DMS 273 (cell line): ENCODE measurements at regions not wholly inside any gene's neighbourhood (a gene's known extent, or its start where the extent isn't known, plus 50 kb on each side); places are given as distances from the start of the nearest gene placed in this dataset.
A peak's percentile ranks its signal among the peaks of the same experiment; 100 is the strongest.
"Not testable (repeated sequence)": the region's sequence is repeated elsewhere in the genome, so short reads cannot be mapped to it uniquely, and the experiment has no call there.

ENCODE experiments used
- DNase-seq: peaks from one replicate; lab custom pipeline; 2025; ENCODE audit not compliant: unreplicated experiment; lab: John Stamatoyannopoulos, UW

DNA sequence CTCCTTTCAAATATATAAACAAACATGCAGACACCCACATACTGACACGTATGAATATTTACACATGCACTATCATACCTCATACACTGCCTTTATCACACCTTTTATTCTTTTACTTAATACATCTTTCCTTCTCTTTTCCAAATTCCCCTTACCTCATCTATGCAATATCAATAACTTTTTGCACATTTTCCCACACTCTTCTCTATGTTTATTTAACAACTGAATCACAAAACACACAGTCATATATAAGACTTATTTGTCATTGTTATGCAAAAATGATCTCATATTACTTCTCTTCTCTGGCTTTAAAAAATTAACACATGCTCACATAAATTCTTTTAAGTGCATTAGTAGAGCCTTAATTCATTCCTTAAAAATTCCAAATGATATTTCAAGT, 461.4 kb downstream of the DIPK2A start:
- no peak for DNase-seq

GRCh38 chr3:144437989-144438388, 466.4 kb downstream of the DIPK2A start:
- no peak for DNase-seq

GRCh38 chr3:144444061-144444460, 472.4 kb downstream of the DIPK2A start:
- no peak for DNase-seq

- no peak for DNase-seq
Measured at GRCh38 chr3:144444546-144444945, 472.9 kb downstream of the DIPK2A start.

DNA sequence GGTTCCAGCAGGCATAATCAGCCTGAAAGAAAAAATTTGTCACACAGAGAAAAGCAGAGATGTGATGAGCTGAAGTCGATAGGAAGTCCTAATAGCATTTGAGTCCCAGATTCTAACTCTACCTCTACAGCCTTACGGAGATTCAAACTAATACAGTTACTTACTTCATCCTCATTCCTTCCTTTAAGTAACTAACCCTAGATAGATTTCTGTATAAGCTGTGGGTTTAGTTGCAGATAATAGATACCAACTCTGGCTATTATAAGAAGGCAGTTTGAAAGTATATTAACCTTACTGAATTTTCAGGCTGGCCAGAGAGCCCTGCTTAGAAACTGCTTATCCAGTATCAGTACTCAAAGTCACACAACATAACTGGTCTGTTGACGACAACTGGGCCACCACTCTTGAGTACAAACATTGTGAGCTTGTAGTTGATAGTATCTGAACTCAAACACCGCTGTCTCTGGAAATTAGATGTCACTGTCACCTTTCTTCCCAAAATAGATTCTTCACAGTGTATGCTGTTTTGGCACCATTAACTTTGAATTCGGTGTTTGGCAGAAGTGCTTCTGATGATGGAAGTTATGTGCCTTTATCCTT, 484.3 kb downstream of the DIPK2A start:
- no peak for DNase-seq

GRCh38 chr3:144457758-144458157, 486.1 kb downstream of the DIPK2A start:
- no peak for DNase-seq

DNA sequence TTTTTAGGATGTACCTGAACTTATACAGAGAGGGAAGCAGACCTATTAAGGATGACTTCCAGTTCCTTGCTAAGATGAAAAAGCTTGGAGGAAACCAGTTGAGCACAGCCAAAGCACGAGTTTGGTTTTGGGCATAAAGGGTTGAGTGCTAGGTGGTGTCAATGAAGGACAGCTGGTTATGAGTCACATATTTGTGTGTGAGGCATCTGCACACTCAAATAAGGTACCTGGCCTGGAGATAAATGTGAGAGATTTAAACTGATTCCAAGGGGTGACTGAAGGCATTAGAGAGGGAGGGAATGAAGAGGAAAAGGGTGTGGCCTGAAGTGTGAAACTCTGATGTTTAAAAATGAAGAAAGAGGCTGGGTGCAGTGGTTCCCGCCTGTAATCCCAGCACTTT, 486.7 kb downstream of the DIPK2A start:
- DNase-seq: no peak

GRCh38 chr3:144462337-144462736, 490.7 kb downstream of the DIPK2A start:
- peak; percentile 38 for DNase-seq

- DNase-seq: peak; percentile 91
Measured at GRCh38 chr3:144463911-144464310, 492.3 kb downstream of the DIPK2A start.

- DNase-seq: no peak
Measured at GRCh38 chr3:144466114-144466513, 494.5 kb downstream of the DIPK2A start.

DNA sequence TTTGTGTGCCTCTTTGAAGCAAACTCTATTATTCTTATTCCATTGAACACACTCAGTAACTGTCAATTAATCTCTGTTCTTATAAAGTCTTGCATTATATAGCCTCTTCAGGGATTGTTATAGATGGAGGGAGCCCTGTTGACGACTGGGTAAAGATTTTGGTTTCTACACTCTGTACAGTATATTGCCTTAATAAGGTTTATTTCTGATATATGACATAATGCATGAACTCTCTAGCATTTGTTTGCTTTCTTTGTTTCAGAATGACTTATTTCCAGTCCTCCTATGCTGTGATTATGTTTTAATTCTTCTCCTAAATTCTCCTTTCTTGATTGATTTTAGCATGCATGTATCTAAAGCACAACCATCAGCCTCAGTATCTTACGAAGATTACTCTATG, 494.9 kb downstream of the DIPK2A start:
- DNase-seq: no peak

DNA sequence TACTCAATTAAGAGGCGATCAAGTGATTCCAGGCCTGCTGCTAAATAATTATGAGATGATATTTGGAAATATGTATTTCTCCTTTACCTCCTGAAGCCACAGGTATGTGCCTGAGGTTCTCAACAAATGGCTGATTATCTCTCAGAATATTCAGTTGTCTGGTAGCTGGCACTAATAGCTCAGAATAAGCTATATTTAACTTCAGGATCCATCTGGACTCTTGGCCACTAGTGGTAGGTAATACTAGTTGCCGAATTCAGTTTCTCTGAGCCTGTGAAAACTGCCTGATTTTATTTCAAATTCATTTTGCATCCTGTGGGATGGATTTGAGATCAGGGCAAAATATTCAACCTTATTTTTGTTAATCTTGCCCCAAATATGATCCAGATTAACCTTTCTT, 499.0 kb downstream of the DIPK2A start:
- DNase-seq: peak; percentile 79

DNA sequence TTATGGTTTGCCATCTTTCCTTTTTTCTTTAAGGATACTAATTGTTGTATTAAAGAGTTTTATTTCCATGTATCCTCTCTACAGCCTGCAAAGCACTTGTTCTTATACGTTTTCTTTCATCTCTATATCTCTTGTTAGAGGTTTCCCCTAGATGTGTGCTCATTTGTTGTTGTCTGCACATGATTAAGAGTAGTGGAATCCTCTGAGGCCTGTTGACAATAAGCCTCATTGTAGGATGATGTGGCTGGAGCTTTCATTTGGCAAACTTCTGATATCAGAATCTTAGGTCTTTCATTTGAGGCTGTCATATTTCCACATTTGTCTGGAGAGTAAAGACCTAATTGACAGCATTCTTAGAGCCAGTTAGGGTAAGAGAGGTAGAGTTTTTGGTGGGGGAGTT, 506.0 kb downstream of the DIPK2A start:
- no peak for DNase-seq

DNA sequence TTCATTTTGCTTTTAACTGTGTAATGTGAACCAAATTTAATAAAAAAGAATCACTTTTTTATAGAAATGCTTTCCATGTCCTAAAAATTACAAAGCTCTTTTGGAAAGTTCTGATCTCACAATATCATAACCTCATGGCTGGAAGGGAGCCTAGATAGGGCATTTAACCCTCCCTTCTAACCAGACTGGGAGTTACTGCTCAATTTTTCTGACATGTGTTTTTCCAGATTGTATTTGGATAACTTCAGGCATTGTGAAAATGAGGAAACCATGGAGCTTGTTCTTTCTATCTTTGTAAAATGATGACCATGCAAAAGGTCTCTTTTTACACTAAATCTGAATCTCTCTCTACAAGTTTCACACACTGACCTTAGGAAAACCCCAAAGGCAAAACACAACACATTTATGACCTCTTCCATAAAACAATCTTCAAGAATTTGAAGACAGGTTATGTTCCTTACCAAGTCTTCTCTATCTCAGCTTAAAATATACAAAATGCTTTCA, 508.8 kb downstream of the DIPK2A start:
- no peak for DNase-seq

DNA sequence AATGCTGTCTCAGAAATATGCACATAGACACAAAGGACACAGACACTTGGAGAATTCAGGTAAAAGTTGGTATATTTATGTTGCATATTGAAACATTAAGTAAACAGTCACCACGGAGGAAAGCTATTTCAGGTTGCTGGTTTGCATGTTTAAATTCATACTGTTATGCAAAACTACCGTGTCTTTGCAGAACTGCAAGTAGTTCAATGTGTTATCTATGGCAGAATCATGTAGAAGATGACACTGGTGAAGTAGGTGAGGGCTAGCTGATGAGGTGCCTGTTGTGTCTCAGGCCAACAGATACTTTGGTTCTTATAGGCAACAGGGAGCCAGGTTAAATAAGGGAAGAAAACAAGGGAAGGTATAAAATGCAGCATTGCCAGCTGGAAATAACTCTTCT, 511.3 kb downstream of the DIPK2A start:
- DNase-seq: no peak

DNA sequence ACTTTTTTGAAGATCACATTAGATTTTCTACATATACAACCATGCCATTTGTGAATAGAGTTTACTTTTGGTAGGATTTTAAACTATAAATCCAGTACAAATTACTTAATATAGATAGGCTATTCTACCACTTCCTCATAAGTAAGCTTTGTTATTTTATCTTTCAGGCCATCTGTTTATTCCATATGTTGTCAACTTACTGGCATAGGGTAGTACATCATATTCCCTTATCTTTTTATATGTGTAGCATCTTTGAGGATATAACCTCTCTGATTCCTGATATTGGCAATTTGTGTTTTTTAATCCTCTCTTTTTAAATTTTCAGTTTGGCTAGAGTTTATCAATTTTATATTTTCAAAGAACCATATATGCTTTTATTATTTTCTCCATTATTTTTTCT, 515.4 kb downstream of the DIPK2A start:
- DNase-seq: peak; percentile 28

DNA sequence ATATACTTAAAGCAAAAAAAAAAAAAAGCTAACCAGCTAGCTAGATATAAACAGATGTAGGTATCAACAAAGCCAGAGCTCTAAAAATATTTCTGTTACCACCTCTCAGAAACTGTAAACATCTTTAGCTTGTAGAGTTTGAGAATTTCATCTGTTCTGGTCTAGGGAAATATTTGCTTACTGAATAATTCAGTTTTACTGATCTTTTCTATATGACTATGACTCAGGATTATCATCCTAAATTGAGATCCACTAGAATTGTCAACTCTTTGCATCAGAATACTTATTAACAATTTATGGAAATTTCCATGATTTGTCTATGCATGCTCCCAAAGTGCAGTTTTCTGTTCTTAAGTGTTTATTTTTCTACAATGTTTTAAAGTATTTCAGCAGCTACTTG, 517.3 kb downstream of the DIPK2A start:
- no peak for DNase-seq

GRCh38 chr3:144491333-144491732, 519.7 kb downstream of the DIPK2A start:
- DNase-seq: peak; percentile 11

DNA sequence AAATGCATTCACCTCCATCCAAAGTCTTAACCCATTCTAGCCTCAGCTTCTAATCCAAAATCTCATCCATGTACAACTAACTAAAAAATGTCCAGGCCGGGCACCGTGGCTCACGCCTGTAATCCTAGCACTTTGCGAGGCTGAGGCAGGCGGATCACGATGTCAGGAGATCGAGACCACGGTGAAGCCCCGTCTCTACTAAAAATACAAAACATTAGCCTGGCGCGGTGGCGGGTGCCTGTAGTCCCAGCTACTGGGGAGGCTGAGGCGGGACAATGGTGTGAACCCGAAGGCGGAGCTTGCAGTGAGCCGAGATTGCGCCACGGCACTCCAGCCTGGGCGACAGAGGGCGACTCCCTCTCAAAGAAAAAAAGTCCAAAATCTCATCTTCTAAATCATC, 523.0 kb downstream of the DIPK2A start:
- DNase-seq: not testable (repeated sequence)

DNA sequence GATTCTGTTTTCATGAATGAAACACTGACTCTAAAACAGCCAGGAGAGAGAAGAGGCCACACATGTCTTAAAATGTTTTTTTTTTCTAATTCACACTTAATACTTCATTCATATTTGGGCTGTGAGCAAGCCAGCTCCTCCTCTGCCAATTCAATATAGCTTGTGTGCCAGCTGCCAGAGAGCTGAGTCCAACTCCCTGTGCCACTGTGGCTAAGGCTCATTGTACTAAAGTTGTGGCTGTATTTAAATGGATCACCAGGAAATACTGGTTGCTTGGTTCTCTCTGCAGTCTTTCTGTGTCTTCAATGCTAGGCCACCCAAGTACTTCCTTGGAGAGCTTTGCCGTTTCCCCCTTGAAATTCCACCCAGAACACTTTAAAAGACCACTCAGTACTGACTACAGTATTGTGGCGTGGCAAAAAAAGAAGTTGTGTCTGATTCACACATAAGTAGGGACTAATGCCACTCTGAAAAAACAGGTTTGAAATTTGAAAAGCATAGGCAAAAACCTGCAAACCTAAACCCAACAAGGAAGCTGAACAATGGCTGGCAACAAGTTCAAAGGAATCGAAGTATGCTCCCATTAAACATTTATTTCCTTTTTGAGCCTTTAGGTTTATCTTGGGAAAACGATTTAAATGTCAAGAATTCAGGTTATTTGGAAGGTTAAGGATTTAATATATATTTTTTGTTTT, 524.7 kb downstream of the DIPK2A start:
- DNase-seq: no peak

DNA sequence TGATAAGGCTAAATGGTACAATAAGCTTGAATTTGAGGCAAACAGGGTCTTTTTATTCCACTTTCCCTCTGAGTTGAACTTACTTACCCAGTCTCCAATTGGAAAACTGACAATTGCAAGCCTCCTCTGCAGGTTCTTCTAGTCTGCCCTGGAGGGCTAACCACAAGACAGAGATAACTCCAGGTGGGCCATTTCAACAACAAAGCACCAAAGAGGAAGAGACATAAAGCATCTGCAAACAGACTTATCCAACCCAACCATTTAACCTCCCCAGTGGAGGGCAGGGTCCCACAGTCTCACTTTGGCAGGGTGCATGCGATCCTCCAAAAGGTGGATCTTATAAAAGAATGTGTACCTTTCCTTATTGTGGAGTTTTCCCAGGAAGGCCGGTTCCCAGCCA, 525.8 kb downstream of the DIPK2A start:
- DNase-seq: no peak

- no peak for DNase-seq
Measured at GRCh38 chr3:144499001-144499930, 527.6 kb downstream of the DIPK2A start.
